ENCODE measurements at regions not wholly inside any gene's neighbourhood (a gene's known extent, or its start where the extent isn't known, plus 50 kb on each side); places are given as distances from the start of the nearest gene placed in this dataset.
A peak's percentile ranks its signal among the peaks of the same experiment; 100 is the strongest.

GRCh38 chr15:47887241-47887800 is 170.0 kb downstream of the SEMA6D start:
- TF ChIP-seq POLR2A (IDR thresholded peaks at IDR 0.05) (no peak), POLR2AphosphoS5 (IDR thresholded peaks at IDR 0.05) (no peak), EP300 (IDR thresholded peaks at IDR 0.05) (no peak), CTCF (IDR thresholded peaks at IDR 0.05) (no peak)
- H3K9me3 ChIP-seq, result no peaks in the 10 kb centered on the region
- no peaks in the 10 kb centered on the region for H3K4me1 ChIP-seq
- H3K27ac ChIP-seq, result no peak overlapping the region
- DNase-seq (ENCODE audit: low spot score in 2 of 2), result no peak
- H3K4me3 ChIP-seq, result no peak overlapping the region
- WGBS, result 95% methylated on average over 5 of the region's 5 CpGs
- H3K36me3 ChIP-seq, result no peaks in the 10 kb centered on the region
- peaks cover 10% of the 10 kb centered on the region for H3K27me3 ChIP-seq

GRCh38 chr15:47888385-47889100 is 171.2 kb downstream of the SEMA6D start:
- H3K4me1 ChIP-seq, result no peaks in the 10 kb centered on the region
- peaks cover 10% of the 10 kb centered on the region for H3K27me3 ChIP-seq
- WGBS, result 69% methylated on average over 2 of the region's 2 CpGs
- H3K4me3 ChIP-seq, result no peak overlapping the region
- no peak overlapping the region for H3K27ac ChIP-seq
- TF ChIP-seq EP300 (IDR thresholded peaks at IDR 0.05) (no peak), CTCF (IDR thresholded peaks at IDR 0.05) (no peak), POLR2AphosphoS5 (IDR thresholded peaks at IDR 0.05) (no peak), POLR2A (IDR thresholded peaks at IDR 0.05) (no peak)
- H3K36me3 ChIP-seq, result no peaks in the 10 kb centered on the region
- no peaks in the 10 kb centered on the region for H3K9me3 ChIP-seq
- no peak for DNase-seq (ENCODE audit: low spot score in 2 of 2)

GRCh38 chr15:47890397-47891150 is 173.3 kb downstream of the SEMA6D start:
- Histone ChIP-seq H3K4me3 (no peak overlapping the region), H3K4me1 (no peaks in the 10 kb centered on the region), H3K27ac (no peak overlapping the region), H3K9me3 (no peaks in the 10 kb centered on the region), H3K27me3 (peaks cover 10% of the 10 kb centered on the region), H3K36me3 (no peaks in the 10 kb centered on the region)
- 59% methylated on average over 3 of the region's 3 CpGs for WGBS
- no peak for DNase-seq (ENCODE audit: low spot score in 2 of 2)
- TF ChIP-seq POLR2AphosphoS5 (IDR thresholded peaks at IDR 0.05), result no peak
- no peak for TF ChIP-seq POLR2A (IDR thresholded peaks at IDR 0.05)
- no peak for TF ChIP-seq CTCF (IDR thresholded peaks at IDR 0.05)
- TF ChIP-seq EP300 (IDR thresholded peaks at IDR 0.05), result no peak

- Histone ChIP-seq H3K27ac (no peak overlapping the region), H3K4me1 (no peaks in the 10 kb centered on the region), H3K27me3 (no peaks in the 10 kb centered on the region), H3K4me3 (no peak overlapping the region), H3K36me3 (no peaks in the 10 kb centered on the region), H3K9me3 (peaks cover 2% of the 10 kb centered on the region)
- TF ChIP-seq POLR2AphosphoS5 (IDR thresholded peaks at IDR 0.05) (no peak), POLR2A (IDR thresholded peaks at IDR 0.05) (no peak), CTCF (IDR thresholded peaks at IDR 0.05) (no peak), EP300 (IDR thresholded peaks at IDR 0.05) (no peak)
- WGBS, result 56% methylated on average over 2 of the region's 2 CpGs
- DNase-seq (ENCODE audit: low spot score in 2 of 2), result no peak
Measured at GRCh38 chr15:47897525-47897924, 180.2 kb downstream of the SEMA6D start.

- DNase-seq (ENCODE audit: low spot score in 2 of 2), result no peak
- 56% methylated on average over 1 of the region's 1 CpG for WGBS
Measured at GRCh38 chr15:47900751-47901150, 183.4 kb downstream of the SEMA6D start.

More at GRCh38 chr15:47900751-47901150, 183.4 kb downstream of the SEMA6D start:
- H3K36me3 ChIP-seq, result no peaks in the 10 kb centered on the region
- H3K4me1 ChIP-seq, result no peaks in the 10 kb centered on the region
- H3K27me3 ChIP-seq, result no peaks in the 10 kb centered on the region
- TF ChIP-seq POLR2A (IDR thresholded peaks at IDR 0.05), result no peak
- no peak for TF ChIP-seq POLR2AphosphoS5 (IDR thresholded peaks at IDR 0.05)
- TF ChIP-seq CTCF (IDR thresholded peaks at IDR 0.05), result no peak
- TF ChIP-seq EP300 (IDR thresholded peaks at IDR 0.05), result no peak
- peaks cover 13% of the 10 kb centered on the region for H3K9me3 ChIP-seq
- H3K4me3 ChIP-seq, result no peak overlapping the region
- peak overlapping the region; percentile 73 for H3K27ac ChIP-seq

Data from suprapubic skin (tissue), 4 donors.